Epithelial cell of proximal tubule (primary cell): ENCODE measurements at regions not wholly inside any gene's neighbourhood (a gene's known extent, or its start where the extent isn't known, plus 50 kb on each side); places are given as distances from the start of the nearest gene placed in this dataset.
"Not testable (repeated sequence)": the region's sequence is repeated elsewhere in the genome, so short reads cannot be mapped to it uniquely, and the experiment has no call there.

Experiments used
- DNase-seq: peaks from one replicate; pipeline ENCODE4 v3.0.0-alpha.2; 2011; ENCODE audit warnings: low read depth
- H3K4me3 ChIP-seq: 2 replicates; pipeline ENCODE4 v1.5.1; 2011; ENCODE audit warnings: low read depth, mild to moderate bottlenecking, low read length
- CTCF ChIP-seq: conservative IDR thresholded peaks from 2 replicates; pipeline ENCODE4 v1.5.1; 2012; ENCODE audit warnings: low read depth, mild to moderate bottlenecking, low read length

GRCh38 chr6:115511771-115512170 lies 548.9 kb downstream of the FRK start:
- no peak for TF ChIP-seq CTCF
- no peak for DNase-seq
- H3K4me3 ChIP-seq, result no peak overlapping the region

- H3K4me3 ChIP-seq, DNase-seq: not testable (repeated sequence)
These were observed 558.3 kb downstream of the FRK start for GRCh38 chr6:115502432-115502831.

GRCh38 chr6:115495184-115495583 lies 565.5 kb downstream of the FRK start:
- no peak for DNase-seq

GRCh38 chr6:115487331-115487730 lies 573.4 kb downstream of the FRK start:
- TF ChIP-seq CTCF, result no peak

More at GRCh38 chr6:115495184-115495583, 565.5 kb downstream of the FRK start:
- no peak for TF ChIP-seq CTCF
- H3K4me3 ChIP-seq, result no peak overlapping the region

GRCh38 chr6:115485400-115485799 lies 575.3 kb downstream of the FRK start:
- no peak for DNase-seq
- no peak for TF ChIP-seq CTCF
- H3K4me3 ChIP-seq, result no peak overlapping the region

More at GRCh38 chr6:115487331-115487730, 573.4 kb downstream of the FRK start:
- no peak for DNase-seq
- H3K4me3 ChIP-seq, result no peak overlapping the region

GRCh38 chr6:115480543-115480942 lies 580.1 kb downstream of the FRK start:
- not testable (repeated sequence) for H3K4me3 ChIP-seq, DNase-seq

- H3K4me3 ChIP-seq, result no peak overlapping the region
- no peak for TF ChIP-seq CTCF
- no peak for DNase-seq
These were observed 586.1 kb downstream of the FRK start for GRCh38 chr6:115474443-115475041.

GRCh38 chr6:115468272-115469005 lies 592.3 kb downstream of the FRK start:
- TF ChIP-seq CTCF, result no peak
- H3K4me3 ChIP-seq, result no peak overlapping the region

More at GRCh38 chr6:115468272-115469005, 592.3 kb downstream of the FRK start:
- no peak for DNase-seq
